ENCODE measurements at regions not wholly inside any gene's neighbourhood (a gene's known extent, or its start where the extent isn't known, plus 50 kb on each side); places are given as distances from the start of the nearest gene placed in this dataset.

GRCh38 chr6:122284848-122285247 is 114.6 kb upstream of the HSF2 start:
- TF ChIP-seq SIN3A (IDR thresholded peaks at IDR 0.05; ENCODE audit: low read depth, low read length) (no peak), RELA (IDR thresholded peaks at IDR 0.05; ENCODE audit: borderline replicate concordance, partially characterized antibody) (no peak), KDM1A (IDR thresholded peaks at IDR 0.05; ENCODE audit: borderline replicate concordance) (no peak), CTCF (IDR thresholded peaks at IDR 0.05 in 2 of 3, conservative IDR thresholded peaks at IDR 0.05 in 1 of 3; ENCODE audit: control insufficient read depth in 2 of 3, extremely low read depth in 1 of 3, insufficient read depth in 1 of 3, low read depth in 3 of 3, low read length in 3 of 3) (no peak), NFYB (IDR thresholded peaks at IDR 0.05; ENCODE audit: insufficient read depth, low read depth, low read length) (no peak), RAD21 (IDR thresholded peaks at IDR 0.05; ENCODE audit: insufficient read depth, low read depth, low read length) (no peak), RCOR1 (conservative IDR thresholded peaks at IDR 0.05; ENCODE audit: low read depth, low read length) (no peak), EP300 (IDR thresholded peaks at IDR 0.05; ENCODE audit: borderline replicate concordance in 1 of 2, control insufficient read depth in 1 of 2, low read depth in 2 of 2, low read length in 2 of 2) (no peak), BACH1 (IDR thresholded peaks at IDR 0.05; ENCODE audit: borderline replicate concordance) (no peak), E2F8 (IDR thresholded peaks at IDR 0.05; ENCODE audit: low read depth, partially characterized antibody) (no peak), NFIC (IDR thresholded peaks at IDR 0.05; ENCODE audit: low read depth, low read length) (no peak)

Data from GM12878 (cell line).